GM12878 (cell line): ENCODE measurements at regions not wholly inside any gene's neighbourhood (a gene's known extent, or its start where the extent isn't known, plus 50 kb on each side); places are given as distances from the start of the nearest gene placed in this dataset.

ENCODE experiments used
- ATAC-seq: fragments of 200-7000 bp; cut with Tn5 transposase; 3 replicates; pipeline ENCODE4 v1.9.1; 2020; ENCODE audit warnings: mild to moderate bottlenecking, moderate library complexity
- BruUV-seq: library from RNA; stranded (reverse); fragments of 400-500 nt; replicated peaks from 2 replicates; lab custom pipeline; 2021; lab: Mats Ljungman, UMichigan
- CTCF ChIA-PET: fragments of 300-600 bp; sonication (Branson Sonifier 250); formaldehyde crosslinking; extraction: SDS; loops from one replicate; lab custom pipeline; 2021; ENCODE audit warnings: inconsistent platforms; lab: Yijun Ruan, JAX
- POLR2A ChIA-PET: fragments of 350-600 bp; formaldehyde crosslinking; extraction: SDS; loops from one replicate; lab custom pipeline; 2021; ENCODE audit warnings: inconsistent platforms; lab: Charles Lee
- RAD21 ChIA-PET: fragments of 300-600 bp; sonication (Branson Sonifier 250); formaldehyde crosslinking; loops from one replicate; lab custom pipeline; 2023; ENCODE audit warnings: antibody characterized with exemption; ENCODE audit not compliant: unreplicated experiment; lab: Charles Lee
- SMC1A ChIA-PET: fragments of 300-600 bp; sonication (Branson Sonifier 250); formaldehyde crosslinking; loops from one replicate; lab custom pipeline; 2023; ENCODE audit not compliant: unreplicated experiment, uncharacterized antibody; lab: Charles Lee
- DNase-seq: peaks from one replicate; pipeline ENCODE4 v3.0.0-alpha.2; 2011; ENCODE audit warnings: low read depth, low spot score
- FAIRE-seq: peaks from 3 replicates; lab custom pipeline; 2011; peaks lifted over from hg19 to GRCh38; lab: Jason Lieb, UNC
- H2AFZ ChIP-seq: 2 replicates; pipeline ENCODE4 v1.6.0; 2011; ENCODE audit warnings: low read depth, low read length, control low read depth; ENCODE audit not compliant: control insufficient read depth
- H3K27ac ChIP-seq: 2 replicates; pipeline ENCODE4 v1.5.1; 2011; ENCODE audit warnings: control low read depth; ENCODE audit not compliant: control insufficient read depth, insufficient read depth
- H3K27me3 ChIP-seq, 2 experiments: replicated peaks in 1 of 2; 2 replicates each; pipeline versions ENCODE4 v1.6.0 to v1.6.1; 2011; ENCODE audit warnings: low read length in 1 of 2; ENCODE audit not compliant: control insufficient read depth in 2 of 2, insufficient read depth in 2 of 2
- H3K36me3 ChIP-seq, 2 experiments: 2 replicates each; pipeline ENCODE4 v1.5.1; 2011; ENCODE audit warnings: low read length in 1 of 2; ENCODE audit not compliant: control insufficient read depth in 2 of 2, insufficient read depth in 2 of 2
- H3K4me1 ChIP-seq: 2 replicates; pipeline ENCODE4 v1.6.1; 2011; ENCODE audit warnings: mild to moderate bottlenecking, low read length, moderate library complexity, mixed read lengths; ENCODE audit not compliant: control insufficient read depth, insufficient read depth
- H3K4me2 ChIP-seq: 2 replicates; pipeline ENCODE4 v1.6.0; 2011; ENCODE audit warnings: control low read depth; ENCODE audit not compliant: control insufficient read depth, insufficient read depth
- H3K4me3 ChIP-seq: fragments of 200-600 bp; sonication (generic); 2 replicates; pipeline ENCODE4 v1.5.1; 2016
- H3K79me2 ChIP-seq: 2 replicates; pipeline ENCODE4 v1.6.0; 2011; ENCODE audit warnings: low read length; ENCODE audit not compliant: control insufficient read depth, insufficient read depth
- H3K9ac ChIP-seq: 2 replicates; pipeline ENCODE4 v1.8.0; 2011; ENCODE audit warnings: low read length, control low read depth, mixed read lengths; ENCODE audit not compliant: control insufficient read depth, insufficient read depth
- H3K9me3 ChIP-seq: replicated peaks from 3 replicates; pipeline ENCODE4 v1.5.1; 2011; ENCODE audit warnings: mild to moderate bottlenecking, low read length; ENCODE audit not compliant: control insufficient read depth, insufficient read depth
- H4K20me1 ChIP-seq: 2 replicates; pipeline ENCODE4 v1.6.0; 2011; ENCODE audit not compliant: control insufficient read depth, insufficient read depth
- CBX5 ChIP-seq: sonication (generic); IDR thresholded peaks from 2 replicates; pipeline ENCODE4 v1.6.1; 2016; ENCODE audit warnings: low read depth, moderate library complexity, mild to moderate bottlenecking, inconsistent platforms
- CHD2 ChIP-seq: IDR thresholded peaks from 2 replicates; pipeline ENCODE4 v1.6.1; 2011; ENCODE audit warnings: low read depth, low read length, improper control_type of control experiment, borderline replicate concordance
- EGR1 ChIP-seq, 2 experiments: IDR thresholded peaks; 1 replicate in 1 of 2; 2 replicates in 1 of 2; pipeline ENCODE4 v1.6.1; 2011 to 2012; ENCODE audit warnings: low read depth in 2 of 2, low read length in 2 of 2, borderline replicate concordance in 1 of 2, mild to moderate bottlenecking in 1 of 2, moderate library complexity in 1 of 2
- MEF2B ChIP-seq: fragments of 450-650 bp; IDR thresholded peaks from 2 replicates; pipeline ENCODE4 v1.6.1; 2018; ENCODE audit warnings: mild to moderate bottlenecking, moderate library complexity; ENCODE audit not compliant: partially characterized antibody, poor library complexity, severe bottlenecking
- MLLT1 ChIP-seq: fragments of 450-650 bp; IDR thresholded peaks from 2 replicates; pipeline ENCODE4 v1.6.1; 2016; ENCODE audit warnings: mild to moderate bottlenecking
- NFYB ChIP-seq: IDR thresholded peaks from 2 replicates; pipeline ENCODE4 v1.6.1; 2011; ENCODE audit warnings: low read depth, mild to moderate bottlenecking, low read length, improper control_type of control experiment, moderate library complexity; ENCODE audit not compliant: insufficient read depth
- NRF1 ChIP-seq: conservative IDR thresholded peaks from 2 replicates; pipeline ENCODE4 v1.6.1; 2011; ENCODE audit warnings: mild to moderate bottlenecking, low read depth, low read length, improper control_type of control experiment
- RELA ChIP-seq: fragments of 450-650 bp; IDR thresholded peaks from 2 replicates; pipeline ENCODE4 v1.8.0; 2014; ENCODE audit warnings: borderline replicate concordance; ENCODE audit not compliant: partially characterized antibody
- SMAD1 ChIP-seq: fragments of 450-650 bp; IDR thresholded peaks from 2 replicates; pipeline ENCODE4 v1.6.1; 2018; ENCODE audit warnings: mild to moderate bottlenecking, low read depth; ENCODE audit not compliant: partially characterized antibody
- SREBF2 ChIP-seq: IDR thresholded peaks from 2 replicates; pipeline ENCODE4 v1.6.1; 2012; ENCODE audit warnings: mild to moderate bottlenecking, low read length
- TCF3 ChIP-seq: IDR thresholded peaks from 2 replicates; pipeline ENCODE4 v1.6.1; 2012; ENCODE audit warnings: low read depth, mild to moderate bottlenecking, low read length, borderline replicate concordance; ENCODE audit not compliant: insufficient read depth
- WGBS: methylation state at CpG from one replicate; pipeline ENCODE4 v1.1.6; 2016; ENCODE audit warnings: low lambda C conversion rate; ENCODE audit not compliant: insufficient replicate concordance, insufficient coverage; ENCODE audit errors: missing lambda C conversion rate; 5-methylcytosine and 5-hydroxymethylcytosine counted together
- in situ Hi-C: fragments of 300-500 bp; cut with MboI; formaldehyde crosslinking; loops from 9 replicates; pipeline ENCODE4 v1.14.3; 2018; ENCODE audit warnings: mixed read lengths
- intact Hi-C: fragments of 100-400 bp; cut with micrococcal nuclease; formaldehyde crosslinking; loops from one replicate; pipeline ENCODE4 v1.14.2; 2022; ENCODE audit not compliant: unreplicated experiment
- TF ChIP-seq, protein P1 (sequence below): IDR thresholded peaks from 2 replicates; pipeline ENCODE4 v1.6.1; 2012; ENCODE audit warnings: low read depth, low read length, improper control_type of control experiment

DNA sequence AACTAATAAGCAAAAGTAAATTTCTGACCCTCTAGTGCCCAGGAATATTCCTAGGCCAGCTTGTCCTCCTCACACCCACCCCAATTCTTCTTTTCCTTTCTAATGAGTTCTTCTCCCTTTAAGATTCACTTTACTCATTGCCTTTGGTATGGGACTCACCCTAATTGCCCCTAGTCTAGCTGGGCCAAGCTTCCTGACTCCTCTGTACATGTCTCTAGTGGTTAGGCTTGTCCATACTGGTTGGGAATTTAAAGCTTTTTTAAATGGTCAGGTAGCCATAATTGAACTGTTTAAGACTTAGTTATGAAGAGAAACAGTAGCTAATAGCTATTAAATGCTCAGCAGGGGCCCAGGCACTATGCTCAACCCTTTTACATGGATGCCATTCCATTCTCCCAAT, 248.2 kb downstream of the C12orf42 start:
- no peak overlapping the region for H3K4me2 ChIP-seq
- H2AFZ ChIP-seq = no peak overlapping the region
- H3K36me3 ChIP-seq = no peaks in the 10 kb centered on the region
- no peak for ATAC-seq
- no peaks in the 10 kb centered on the region for H3K9me3 ChIP-seq
- no peaks in the 10 kb centered on the region for H3K27me3 ChIP-seq
- BruUV-seq = no TSS peak
- H3K27ac ChIP-seq = no peak overlapping the region
- H4K20me1 ChIP-seq = no peaks in the 10 kb centered on the region
- H3K4me3 ChIP-seq = no peak overlapping the region
- TF ChIP-seq, protein P1, sequence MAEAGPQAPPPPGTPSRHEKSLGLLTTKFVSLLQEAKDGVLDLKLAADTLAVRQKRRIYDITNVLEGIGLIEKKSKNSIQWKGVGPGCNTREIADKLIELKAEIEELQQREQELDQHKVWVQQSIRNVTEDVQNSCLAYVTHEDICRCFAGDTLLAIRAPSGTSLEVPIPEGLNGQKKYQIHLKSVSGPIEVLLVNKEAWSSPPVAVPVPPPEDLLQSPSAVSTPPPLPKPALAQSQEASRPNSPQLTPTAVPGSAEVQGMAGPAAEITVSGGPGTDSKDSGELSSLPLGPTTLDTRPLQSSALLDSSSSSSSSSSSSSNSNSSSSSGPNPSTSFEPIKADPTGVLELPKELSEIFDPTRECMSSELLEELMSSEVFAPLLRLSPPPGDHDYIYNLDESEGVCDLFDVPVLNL = no peak
- ChIA-PET POLR2A (no interaction called here), CTCF (interaction anchor here (0.6 to 1.4 kb wide), 2 partner anchors 10 to 14 kb away, joined by 3 read pairs; no protein-coding TSS in a partner anchor), RAD21 (interaction anchor here (0.8 to 1.1 kb wide), 2 partner anchors 33 to 123 kb away, joined by 3 to 4 read pairs; no protein-coding TSS in a partner anchor), SMC1A (interaction anchor here (0.6 to 2.6 kb wide), 4 partner anchors 9 to 49 kb away, joined by 3 to 12 read pairs (median 3); no protein-coding TSS in a partner anchor)
- no peak for DNase-seq
- H3K4me1 ChIP-seq = no peaks in the 10 kb centered on the region
- no peak for FAIRE-seq
- intact Hi-C loops = no loop called here
- in situ Hi-C loops = no loop called here
- no peaks in the 10 kb centered on the region for H3K79me2 ChIP-seq
- H3K9ac ChIP-seq = no peak overlapping the region

GRCh38 chr12:103249607-103250006, 246.2 kb downstream of the C12orf42 start:
- no peaks in the 10 kb centered on the region for H3K4me1 ChIP-seq
- no peak overlapping the region for H3K9ac ChIP-seq
- no peak overlapping the region for H3K4me2 ChIP-seq
- H3K79me2 ChIP-seq = no peaks in the 10 kb centered on the region
- ChIA-PET SMC1A (interaction anchor here (0.6 to 0.9 kb wide), 2 partner anchors 18 to 237 kb away, joined by 3 read pairs; no protein-coding TSS in a partner anchor), CTCF (interaction anchor here (1.1 kb wide), 1 partner anchor 105 kb away, joined by 3 read pairs; no protein-coding TSS in a partner anchor), POLR2A (no interaction called here), RAD21 (interaction anchor here (0.5 kb wide), 1 partner anchor 209 kb away, joined by 3 read pairs; no protein-coding TSS in a partner anchor)
- BruUV-seq = no TSS peak
- H3K36me3 ChIP-seq = no peaks in the 10 kb centered on the region
- no peak overlapping the region for H2AFZ ChIP-seq
- H4K20me1 ChIP-seq = no peaks in the 10 kb centered on the region
- H3K4me3 ChIP-seq = no peak overlapping the region
- H3K27me3 ChIP-seq = no peaks in the 10 kb centered on the region
- WGBS = 0% methylated on average over 3 of the region's 3 CpGs
- H3K9me3 ChIP-seq = no peaks in the 10 kb centered on the region
- DNase-seq = no peak
- no peak overlapping the region for H3K27ac ChIP-seq
- no peak for ATAC-seq
- intact Hi-C loops (no loop called here), in situ Hi-C loops (no loop called here)
- FAIRE-seq = no peak
- no peak for TF ChIP-seq EGR1 (IDR thresholded peaks at IDR 0.05; ENCODE audit: borderline replicate concordance in 1 of 2, low read depth in 2 of 2, low read length in 2 of 2)
- no peak for TF ChIP-seq SREBF2
- TF ChIP-seq MEF2B = no peak
- no peak for TF ChIP-seq SMAD1
- TF ChIP-seq CBX5 = no peak
- TF ChIP-seq NRF1 = no peak
- no peak for TF ChIP-seq MLLT1
- TF ChIP-seq TCF3 = no peak
- no peak for TF ChIP-seq NFYB
- no peak for TF ChIP-seq RELA
- TF ChIP-seq CHD2 = no peak
